ENCODE measurements at regions not wholly inside any gene's neighbourhood (a gene's known extent, or its start where the extent isn't known, plus 50 kb on each side); places are given as distances from the start of the nearest gene placed in this dataset.

GRCh38 chr1:48080331-48081255 is 83.4 kb upstream of the TRABD2B start (continued):
- TF ChIP-seq PRDM4 (tag by site-specific recombination; IDR thresholded peaks at IDR 0.05) (no peak), KLF17 (tag by site-specific recombination; IDR thresholded peaks at IDR 0.05) (peak; percentile 24; the same call in 1 of the 2 replicates), ZNF658 (tag by site-specific recombination; IDR thresholded peaks at IDR 0.05) (no peak), ZSCAN23 (tag by site-specific recombination; IDR thresholded peaks at IDR 0.05) (no peak), ZBTB17 (tag by site-specific recombination; IDR thresholded peaks at IDR 0.05) (peak; percentile 88), FEZF1 (tag by site-specific recombination; IDR thresholded peaks at IDR 0.05) (peak; percentile 95), HOXC10 (CRISPR knock-in tag; IDR thresholded peaks at IDR 0.05) (no peak), ZNF600 (tag by site-specific recombination; IDR thresholded peaks at IDR 0.05) (peak; percentile 30; the same call in 1 of the 2 replicates), ZNF513 (tag by site-specific recombination; IDR thresholded peaks at IDR 0.05) (no peak), GFI1B (tag by site-specific recombination; IDR thresholded peaks at IDR 0.05) (peak; percentile 45; the same call in 1 of the 2 replicates), ZNF155 (tag by site-specific recombination; IDR thresholded peaks at IDR 0.05) (no peak), ZNF707 (tag by site-specific recombination; IDR thresholded peaks at IDR 0.05) (no peak), PRDM6 (tag by site-specific recombination; IDR thresholded peaks at IDR 0.05) (0 out of 2 replicates have a peak, but pooled peaks have one; percentile 16), ZNF394 (tag by site-specific recombination; IDR thresholded peaks at IDR 0.05; ENCODE audit: borderline replicate concordance) (no peak), REPIN1 (tag by site-specific recombination; IDR thresholded peaks at IDR 0.05; ENCODE audit: low read depth) (no peak), ZNF266 (tag by site-specific recombination; IDR thresholded peaks at IDR 0.05; ENCODE audit: low read depth) (no peak), ZNF704 (tag by site-specific recombination; IDR thresholded peaks at IDR 0.05) (no peak), ZFP3 (tag by site-specific recombination; IDR thresholded peaks at IDR 0.05; ENCODE audit: low read depth) (no peak), ZNF488 (tag by site-specific recombination; IDR thresholded peaks at IDR 0.05) (no peak), ZNF18 (tag by site-specific recombination; IDR thresholded peaks at IDR 0.05) (peak; percentile 85), ZNF184 (tag by site-specific recombination; IDR thresholded peaks at IDR 0.05) (no peak), ZNF837 (tag by site-specific recombination; IDR thresholded peaks at IDR 0.05) (no peak), MYNN (tag by site-specific recombination; IDR thresholded peaks at IDR 0.05; ENCODE audit: borderline replicate concordance) (no peak)

Data from HEK293 (cell line).